Ishikawa (cell line): ENCODE measurements at regions not wholly inside any gene's neighbourhood (a gene's known extent, or its start where the extent isn't known, plus 50 kb on each side); places are given as distances from the start of the nearest gene placed in this dataset.

Experiments
- CEBPB ChIP-seq: IDR thresholded peaks from 2 replicates; pipeline ENCODE4 v1.6.1; 2012
- CREB1 ChIP-seq: IDR thresholded peaks from 2 replicates; pipeline ENCODE4 v1.6.1; 2012; ENCODE audit warnings: low read depth
- EGR1 ChIP-seq: IDR thresholded peaks from 2 replicates; pipeline ENCODE4 v1.6.1; 2012
- EP300 ChIP-seq: IDR thresholded peaks from 2 replicates; pipeline ENCODE4 v1.6.1; 2012; ENCODE audit warnings: borderline replicate concordance
- MAX ChIP-seq: IDR thresholded peaks from 2 replicates; pipeline ENCODE4 v1.6.1; 2012
- NFIC ChIP-seq: IDR thresholded peaks from 2 replicates; pipeline ENCODE4 v1.6.1; 2012
- RAD21 ChIP-seq: IDR thresholded peaks from 2 replicates; pipeline ENCODE4 v1.6.1; 2012; ENCODE audit warnings: low read depth
- REST ChIP-seq: IDR thresholded peaks from 2 replicates; pipeline ENCODE4 v1.6.1; 2012; ENCODE audit warnings: low read depth, mild to moderate bottlenecking
- TAF1 ChIP-seq: IDR thresholded peaks from 2 replicates; pipeline ENCODE4 v1.6.1; 2012; ENCODE audit warnings: low read depth, mild to moderate bottlenecking
- TCF12 ChIP-seq: IDR thresholded peaks from 2 replicates; pipeline ENCODE4 v1.6.1; 2012; ENCODE audit warnings: low read depth
- TEAD4 ChIP-seq: IDR thresholded peaks from 2 replicates; pipeline ENCODE4 v1.6.1; 2012
- USF1 ChIP-seq: IDR thresholded peaks from 2 replicates; pipeline ENCODE4 v1.6.1; 2012
- ZBTB7A ChIP-seq: IDR thresholded peaks from 2 replicates; pipeline ENCODE4 v1.6.1; 2012; ENCODE audit warnings: low read depth

GRCh38 chr1:2878591-2878990 lies 77.1 kb upstream of the TTC34 start:
- TF ChIP-seq MAX (no peak), TAF1 (no peak), CEBPB (no peak)

GRCh38 chr1:2879026-2879425 lies 77.5 kb upstream of the TTC34 start:
- TF ChIP-seq TAF1 (no peak), CREB1 (no peak), NFIC (no peak), RAD21 (no peak)

GRCh38 chr1:2879591-2879990 lies 78.1 kb upstream of the TTC34 start:
- TF ChIP-seq NFIC (no peak), MAX (no peak), TAF1 (no peak), CEBPB (no peak), TEAD4 (no peak), CREB1 (no peak), TCF12 (no peak), EP300 (no peak)

- TF ChIP-seq NFIC (no peak), REST (no peak)
Measured at GRCh38 chr1:2880086-2880485, 78.6 kb upstream of the TTC34 start.

- no peak for TF ChIP-seq NFIC
Measured at GRCh38 chr1:2880812-2881295, 79.4 kb upstream of the TTC34 start.

- no peak for TF ChIP-seq EP300
Measured at GRCh38 chr1:2881556-2881955, 80.1 kb upstream of the TTC34 start.

GRCh38 chr1:2882966-2883696 lies 81.6 kb upstream of the TTC34 start:
- TF ChIP-seq CREB1 (no peak), USF1 (no peak), EGR1 (no peak)

- no peak for TF ChIP-seq EGR1
- TF ChIP-seq TAF1: no peak
- no peak for TF ChIP-seq USF1
- no peak for TF ChIP-seq ZBTB7A
Measured at GRCh38 chr1:2885001-2885400, 83.5 kb upstream of the TTC34 start.

- TF ChIP-seq NFIC: no peak
- TF ChIP-seq RAD21: no peak
- no peak for TF ChIP-seq EP300
- no peak for TF ChIP-seq TCF12
Measured at GRCh38 chr1:2886631-2887030, 85.1 kb upstream of the TTC34 start.

GRCh38 chr1:2887941-2888855 lies 86.7 kb upstream of the TTC34 start:
- TF ChIP-seq CEBPB (no peak), REST (no peak), USF1 (no peak), NFIC (no peak), TCF12 (no peak), ZBTB7A (no peak), EP300 (no peak), CREB1 (no peak)
